ENCODE measurements at regions not wholly inside any gene's neighbourhood (a gene's known extent, or its start where the extent isn't known, plus 50 kb on each side); places are given as distances from the start of the nearest gene placed in this dataset.

DNA sequence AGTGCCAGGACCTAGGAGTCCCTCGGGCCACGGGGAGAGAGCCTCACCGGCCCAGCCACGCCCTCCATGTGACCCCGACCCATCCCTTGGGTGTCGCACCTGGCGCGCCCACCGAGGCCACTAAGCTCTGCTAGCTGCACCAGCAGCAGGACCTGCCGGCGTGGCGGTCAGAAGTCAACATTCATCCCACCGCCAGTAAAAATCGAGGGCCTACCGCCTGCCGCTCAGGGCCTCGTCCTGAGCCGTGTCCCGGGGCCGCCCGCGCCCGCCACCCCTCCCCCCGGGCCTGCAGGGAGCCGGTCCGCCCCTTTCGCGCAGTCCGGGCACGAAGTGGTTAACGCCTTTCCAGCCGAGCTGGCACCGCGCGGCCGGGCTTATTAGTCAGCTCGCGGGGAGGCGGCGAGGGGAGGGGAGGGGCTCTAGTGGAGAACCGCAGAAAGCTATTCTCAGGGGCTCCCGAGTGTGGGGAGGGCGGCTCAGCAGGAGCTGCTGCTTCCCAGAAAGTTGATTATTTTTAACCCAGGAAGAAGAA lies 124.4 kb downstream of the C9orf50 start:
- H2AFZ ChIP-seq (ENCODE audit: low read depth, low read length, poor library complexity, severe bottlenecking): no peak overlapping the region
- no peaks in the 10 kb centered on the region for H3K9me2 ChIP-seq (ENCODE audit: insufficient read depth)
- TF ChIP-seq TCF7L2 (IDR thresholded peaks at IDR 0.05; ENCODE audit: borderline replicate concordance, extremely low read depth, insufficient read depth, insufficient read length): peak; percentile 64
- TF ChIP-seq EZH2phosphoT487 (IDR thresholded peaks at IDR 0.05; ENCODE audit: borderline replicate concordance): no peak
- TF ChIP-seq EGR1 (IDR thresholded peaks at IDR 0.05; ENCODE audit: low read depth): no peak
- TF ChIP-seq, protein P1, sequence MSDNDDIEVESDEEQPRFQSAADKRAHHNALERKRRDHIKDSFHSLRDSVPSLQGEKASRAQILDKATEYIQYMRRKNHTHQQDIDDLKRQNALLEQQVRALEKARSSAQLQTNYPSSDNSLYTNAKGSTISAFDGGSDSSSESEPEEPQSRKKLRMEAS (IDR thresholded peaks at IDR 0.05): no peak
- TF ChIP-seq, protein P2, sequence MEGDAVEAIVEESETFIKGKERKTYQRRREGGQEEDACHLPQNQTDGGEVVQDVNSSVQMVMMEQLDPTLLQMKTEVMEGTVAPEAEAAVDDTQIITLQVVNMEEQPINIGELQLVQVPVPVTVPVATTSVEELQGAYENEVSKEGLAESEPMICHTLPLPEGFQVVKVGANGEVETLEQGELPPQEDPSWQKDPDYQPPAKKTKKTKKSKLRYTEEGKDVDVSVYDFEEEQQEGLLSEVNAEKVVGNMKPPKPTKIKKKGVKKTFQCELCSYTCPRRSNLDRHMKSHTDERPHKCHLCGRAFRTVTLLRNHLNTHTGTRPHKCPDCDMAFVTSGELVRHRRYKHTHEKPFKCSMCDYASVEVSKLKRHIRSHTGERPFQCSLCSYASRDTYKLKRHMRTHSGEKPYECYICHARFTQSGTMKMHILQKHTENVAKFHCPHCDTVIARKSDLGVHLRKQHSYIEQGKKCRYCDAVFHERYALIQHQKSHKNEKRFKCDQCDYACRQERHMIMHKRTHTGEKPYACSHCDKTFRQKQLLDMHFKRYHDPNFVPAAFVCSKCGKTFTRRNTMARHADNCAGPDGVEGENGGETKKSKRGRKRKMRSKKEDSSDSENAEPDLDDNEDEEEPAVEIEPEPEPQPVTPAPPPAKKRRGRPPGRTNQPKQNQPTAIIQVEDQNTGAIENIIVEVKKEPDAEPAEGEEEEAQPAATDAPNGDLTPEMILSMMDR (IDR thresholded peaks at IDR 0.05 in 2 of 3, conservative IDR thresholded peaks at IDR 0.05 in 1 of 3; ENCODE audit: borderline replicate concordance in 1 of 3, insufficient read depth in 1 of 3, low read depth in 2 of 3, low read length in 2 of 3): no peak
- TF ChIP-seq SP1 (IDR thresholded peaks at IDR 0.05; ENCODE audit: low read depth): no peak
- TF ChIP-seq SIN3A (IDR thresholded peaks at IDR 0.05; ENCODE audit: low read depth): no peak
- TF ChIP-seq YY1 (IDR thresholded peaks at IDR 0.05; ENCODE audit: extremely low read depth, insufficient replicate concordance, low read depth, low read length): peak; percentile 83
- no peak for TF ChIP-seq ELF1 (IDR thresholded peaks at IDR 0.05; ENCODE audit: borderline replicate concordance, low read depth)
- no peak for TF ChIP-seq SRF (IDR thresholded peaks at IDR 0.05; ENCODE audit: low read depth)
- TF ChIP-seq POLR2A (IDR thresholded peaks at IDR 0.05; ENCODE audit: borderline replicate concordance, extremely low read depth, insufficient read depth, insufficient read length): no peak
- no peak for TF ChIP-seq CEBPB (IDR thresholded peaks at IDR 0.05; ENCODE audit: low read depth)
- TF ChIP-seq ZFX (IDR thresholded peaks at IDR 0.05): peak; percentile 59; the same call in 1 of the 2 replicates
- H3K27ac ChIP-seq (ENCODE audit: low read depth, low read length): peak overlapping the region; percentile 100
- ATAC-seq (peak; percentile 65), DNase-seq (ENCODE audit: low read depth, low spot score) (peak; percentile 72)
- ChIA-PET POLR2A (interaction anchor here (0.6 to 5.4 kb wide), 23 partner anchors 9 to 1632 kb away, joined by 3 to 34 read pairs (median 5); partner anchors contain the start of gene IER5L), CTCF (interaction anchor here (0.7 to 2.5 kb wide), 4 partner anchors 53 to 357 kb away, joined by 4 to 16 read pairs (median 7); no protein-coding TSS in a partner anchor), RAD21 (ENCODE audit: low non-redundant PET in 1 of 2, low total read pairs in 2 of 2, uncharacterized antibody in 2 of 2, unreplicated experiment in 2 of 2) (interaction anchor here (0.6 to 2.6 kb wide), 14 partner anchors 9 to 162 kb away, joined by 3 to 9 read pairs (median 4); no protein-coding TSS in a partner anchor)
- H4K20me1 ChIP-seq (ENCODE audit: insufficient read depth): no peaks in the 10 kb centered on the region
- peaks cover 74 to 100% of the 10 kb centered on the region in 2 experiments for H3K4me1 ChIP-seq (ENCODE audit: control insufficient read depth in 1 of 2, insufficient read depth in 2 of 2, low read length in 2 of 2)
- intact Hi-C loops (cut with micrococcal nuclease): no loop called here
- H3K9me3 ChIP-seq (ENCODE audit: control insufficient read depth in 1 of 2, insufficient read depth in 1 of 2, low read depth in 1 of 2, low read length in 2 of 2): no peaks in the 10 kb centered on the region
- H3K4me3 ChIP-seq (replicated peaks in 1 of 2; ENCODE audit: low read depth in 1 of 2, low read length in 2 of 2): peak overlapping the region; percentile 62 to 67
- H3K9ac ChIP-seq (ENCODE audit: low read length): peak overlapping the region; percentile 81
- H3K27me3 ChIP-seq (ENCODE audit: insufficient read depth, low read length): no peaks in the 10 kb centered on the region
- no TSS peak for BruUV-seq (replicated peaks)
- H3K4me2 ChIP-seq (ENCODE audit: low read length): peak overlapping the region; percentile 89
- no peaks in the 10 kb centered on the region for H3K36me3 ChIP-seq (ENCODE audit: control insufficient read depth in 1 of 2, insufficient read depth in 2 of 2, low read length in 2 of 2)
- peaks cover 38% of the 10 kb centered on the region; the same call in 1 of the 2 replicates for H3K79me2 ChIP-seq (ENCODE audit: insufficient read depth, low read length)
